ENCODE measurements at regions not wholly inside any gene's neighbourhood (a gene's known extent, or its start where the extent isn't known, plus 50 kb on each side); places are given as distances from the start of the nearest gene placed in this dataset.

DNA sequence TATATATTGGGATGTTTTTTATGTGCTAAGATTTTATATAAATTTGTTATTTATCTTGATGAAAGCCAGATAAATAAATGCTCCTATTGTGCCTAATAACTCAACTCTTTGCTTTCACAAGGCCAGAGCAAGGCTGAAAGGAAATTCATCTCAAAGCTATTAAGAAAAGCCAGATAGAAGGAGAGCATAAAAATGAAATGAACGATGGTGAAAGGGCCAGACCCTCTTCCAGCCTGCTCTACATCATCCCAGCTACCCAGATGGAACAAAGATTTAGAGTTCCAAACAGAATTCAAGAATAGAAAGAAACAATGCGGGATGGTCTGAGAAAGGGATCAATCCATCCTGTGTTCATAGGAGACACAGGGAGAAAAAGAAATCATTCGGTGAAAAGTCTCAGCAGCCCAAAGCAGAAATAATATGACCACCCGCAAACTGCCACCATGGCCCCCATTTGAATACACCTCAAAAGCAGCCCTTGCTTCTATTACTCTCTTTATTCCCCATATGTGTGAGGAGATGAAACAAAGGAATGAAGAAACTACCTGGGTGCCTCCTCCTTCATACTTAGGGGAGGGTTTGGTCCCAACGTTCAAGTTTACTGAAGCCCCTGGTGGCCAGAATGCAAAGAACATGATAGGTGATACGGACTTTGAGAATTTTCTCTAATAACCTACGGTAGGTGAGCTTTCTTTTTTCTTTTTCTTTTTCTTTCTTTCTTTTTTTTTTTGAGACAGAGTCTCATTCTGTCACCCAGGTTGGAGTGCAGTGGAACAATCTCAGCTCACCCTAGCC, 110.1 kb upstream of the FBXO11 start:
- TF ChIP-seq, protein P1, sequence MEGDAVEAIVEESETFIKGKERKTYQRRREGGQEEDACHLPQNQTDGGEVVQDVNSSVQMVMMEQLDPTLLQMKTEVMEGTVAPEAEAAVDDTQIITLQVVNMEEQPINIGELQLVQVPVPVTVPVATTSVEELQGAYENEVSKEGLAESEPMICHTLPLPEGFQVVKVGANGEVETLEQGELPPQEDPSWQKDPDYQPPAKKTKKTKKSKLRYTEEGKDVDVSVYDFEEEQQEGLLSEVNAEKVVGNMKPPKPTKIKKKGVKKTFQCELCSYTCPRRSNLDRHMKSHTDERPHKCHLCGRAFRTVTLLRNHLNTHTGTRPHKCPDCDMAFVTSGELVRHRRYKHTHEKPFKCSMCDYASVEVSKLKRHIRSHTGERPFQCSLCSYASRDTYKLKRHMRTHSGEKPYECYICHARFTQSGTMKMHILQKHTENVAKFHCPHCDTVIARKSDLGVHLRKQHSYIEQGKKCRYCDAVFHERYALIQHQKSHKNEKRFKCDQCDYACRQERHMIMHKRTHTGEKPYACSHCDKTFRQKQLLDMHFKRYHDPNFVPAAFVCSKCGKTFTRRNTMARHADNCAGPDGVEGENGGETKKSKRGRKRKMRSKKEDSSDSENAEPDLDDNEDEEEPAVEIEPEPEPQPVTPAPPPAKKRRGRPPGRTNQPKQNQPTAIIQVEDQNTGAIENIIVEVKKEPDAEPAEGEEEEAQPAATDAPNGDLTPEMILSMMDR (conservative IDR thresholded peaks at IDR 0.05; ENCODE audit: low read depth, low read length) = peak; percentile 50
- no peak for TF ChIP-seq EZH2 (IDR thresholded peaks at IDR 0.05; ENCODE audit: low read length, unreplicated experiment)

Data from PC-3 (cell line).